NCI-H524 treated with DMSO at 0.1 percent for 48 hours (cell line): ENCODE measurements at regions not wholly inside any gene's neighbourhood (a gene's known extent, or its start where the extent isn't known, plus 50 kb on each side); places are given as distances from the start of the nearest gene placed in this dataset.
"Not testable (repeated sequence)": the region's sequence is repeated elsewhere in the genome, so short reads cannot be mapped to it uniquely, and the experiment has no call there.

Experiments used
- DNase-seq: peaks from one replicate; lab custom pipeline; 2025; lab: John Stamatoyannopoulos, UW

DNA sequence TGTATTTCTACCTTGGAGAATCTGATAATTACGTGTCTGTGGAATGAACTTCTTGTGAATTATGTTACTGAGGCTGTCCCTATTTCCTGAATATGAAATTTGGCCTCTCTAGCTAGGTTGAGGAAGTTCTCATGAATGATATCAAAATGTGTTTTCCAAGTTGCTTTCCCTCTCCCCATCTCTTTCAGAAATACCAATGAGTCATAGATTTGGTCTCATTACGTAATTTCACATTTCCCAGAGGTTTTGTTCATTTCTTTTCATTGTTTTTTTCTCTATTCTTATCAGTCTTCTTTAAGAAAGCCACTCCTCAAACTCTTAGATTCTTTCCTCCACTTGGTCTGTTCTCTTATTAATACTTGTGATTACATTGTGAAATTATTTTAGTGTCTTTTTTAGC, 923.8 kb upstream of the CDH9 start:
- no peak for DNase-seq

DNA sequence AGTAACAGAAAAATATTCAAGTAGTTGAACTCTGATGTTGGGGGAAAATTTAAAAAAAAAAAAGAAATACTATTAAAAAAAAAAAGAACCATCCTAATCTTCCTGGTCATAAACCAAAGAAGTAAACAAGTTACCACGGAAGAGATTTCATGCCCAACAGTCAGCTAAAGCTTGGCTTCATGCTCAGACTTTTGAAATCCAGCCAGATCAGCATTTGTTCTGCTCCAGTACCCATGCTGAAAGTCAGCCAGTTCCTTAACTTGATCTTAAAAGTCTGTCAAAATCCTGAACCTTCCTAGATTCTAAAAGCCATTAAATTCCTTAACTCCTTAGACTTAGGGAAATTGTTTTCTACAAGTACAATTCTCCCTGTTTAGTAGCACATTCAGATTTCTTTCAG, 908.7 kb upstream of the CDH9 start:
- DNase-seq = no peak

DNA sequence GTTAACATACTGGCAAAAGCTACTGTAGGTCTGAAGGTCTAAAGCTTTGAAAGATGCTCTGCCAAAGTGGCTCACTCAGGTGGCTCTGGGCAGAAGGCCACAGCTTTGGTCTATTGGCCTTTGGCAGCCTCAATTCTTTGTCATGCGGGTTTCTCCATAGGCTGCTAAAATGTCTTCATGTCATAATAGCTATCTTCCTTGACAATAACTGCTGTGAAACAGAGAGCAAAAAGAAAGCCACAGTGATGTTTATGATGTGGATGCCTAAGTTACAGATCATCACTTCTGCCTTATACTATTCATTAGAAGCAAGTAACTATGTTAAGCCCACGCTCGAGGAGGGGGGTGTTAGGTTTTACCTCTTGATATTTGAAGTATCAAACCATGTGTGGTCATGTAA, 906.1 kb upstream of the CDH9 start:
- DNase-seq = no peak

DNA sequence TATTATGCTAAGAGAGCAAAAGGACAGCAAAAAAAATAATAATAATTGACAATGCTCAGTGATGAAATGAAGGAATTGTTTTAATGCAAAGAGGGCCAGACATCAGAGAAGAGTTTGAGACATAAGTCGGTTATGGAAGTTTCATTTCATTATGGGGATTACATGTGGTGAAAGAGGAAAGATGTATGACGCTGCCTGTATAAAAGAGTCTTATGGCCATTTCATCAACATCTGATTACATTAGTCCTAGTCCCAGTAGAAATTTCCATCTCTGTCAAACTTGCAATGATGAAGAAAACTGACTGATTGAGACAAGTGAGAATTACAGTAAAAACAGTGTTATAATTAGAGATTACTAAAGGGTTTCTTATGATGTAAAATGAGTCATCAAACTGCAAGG, 900.6 kb upstream of the CDH9 start:
- no peak for DNase-seq

DNA sequence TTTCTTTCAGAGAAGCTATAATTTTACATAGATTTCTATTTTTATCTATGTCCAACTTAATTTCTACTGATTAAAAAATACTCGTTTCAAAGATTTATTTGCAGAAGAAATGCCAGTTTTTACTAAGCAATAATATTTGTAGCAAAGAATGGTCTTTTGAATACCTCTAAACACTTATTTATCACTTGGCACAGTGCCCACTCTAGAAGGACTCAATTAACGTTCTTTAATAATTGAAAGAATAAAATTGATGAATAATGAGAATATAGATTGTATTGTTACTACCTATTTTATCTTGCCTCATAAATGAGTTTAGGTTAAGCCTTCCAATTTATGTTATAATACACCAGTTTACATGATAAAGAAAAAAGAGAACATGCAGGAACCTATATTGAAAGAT, 889.7 kb upstream of the CDH9 start:
- no peak for DNase-seq

DNA sequence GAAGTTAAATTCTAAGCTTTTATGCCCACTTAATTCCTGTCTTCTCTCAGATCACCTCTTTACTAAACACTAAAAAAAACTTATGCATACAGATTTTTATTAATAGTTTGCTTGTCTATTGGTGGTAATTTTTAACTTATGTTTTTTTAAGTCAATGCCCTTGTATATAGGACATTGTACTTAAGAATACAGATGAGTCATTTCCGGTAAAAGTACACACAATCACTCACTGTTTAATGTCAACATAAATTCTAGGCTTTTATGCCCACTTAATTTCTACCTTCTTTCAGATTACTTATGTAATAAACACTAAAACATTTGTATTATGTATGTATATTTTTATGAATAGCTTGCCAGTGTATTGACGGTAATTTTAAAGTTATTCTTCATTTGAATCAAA, 872.8 kb upstream of the CDH9 start:
- no peak for DNase-seq

DNA sequence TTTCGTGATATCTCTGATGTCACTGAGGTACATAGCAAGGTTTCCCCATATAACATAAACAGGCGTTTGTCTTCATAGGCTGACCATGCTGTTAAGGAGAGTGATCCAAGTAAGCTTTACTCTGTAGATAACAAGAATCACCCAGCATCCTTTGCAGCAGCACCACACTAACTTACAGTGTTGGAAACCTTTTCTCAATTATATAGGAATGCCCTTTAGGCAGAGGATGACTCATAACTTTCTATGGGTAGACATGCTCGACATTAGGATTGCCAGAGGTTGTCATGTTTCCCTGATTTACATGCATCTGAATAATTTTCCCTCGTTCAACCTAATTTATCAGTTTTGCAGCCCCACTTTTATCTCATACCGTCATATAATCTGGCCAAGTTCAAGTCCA, 870.0 kb upstream of the CDH9 start:
- DNase-seq = no peak

DNA sequence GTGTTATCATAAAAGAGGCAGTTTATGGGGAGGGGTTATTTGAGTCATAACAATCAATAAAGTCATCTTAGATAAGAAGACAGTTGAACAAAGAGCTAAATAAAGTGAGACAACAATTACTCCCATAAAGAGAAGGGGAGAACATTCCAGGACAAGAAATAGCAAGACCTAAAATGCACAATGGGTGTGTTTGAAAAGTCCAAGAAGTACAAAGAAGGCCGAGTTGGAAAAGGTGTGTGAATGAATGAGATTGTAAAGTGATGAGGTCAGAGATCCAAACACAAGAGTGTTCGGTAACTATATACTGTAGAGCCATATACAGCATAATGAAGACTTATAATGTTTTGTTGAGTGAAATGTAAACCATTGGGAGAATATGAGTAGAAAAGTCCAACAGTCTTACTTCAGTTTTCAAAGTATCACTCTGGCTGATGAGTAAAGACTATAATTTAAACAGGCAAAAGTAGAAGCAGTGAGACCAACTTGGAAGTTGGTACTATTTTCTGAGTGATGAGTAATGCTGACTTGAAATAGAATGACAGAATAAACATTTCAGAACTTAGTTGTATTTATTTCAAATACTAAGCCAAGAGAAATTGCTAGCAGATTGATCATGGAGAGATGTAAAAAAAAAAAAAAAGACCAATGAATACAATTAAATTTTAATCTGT, 868.7 kb upstream of the CDH9 start:
- DNase-seq = no peak

DNA sequence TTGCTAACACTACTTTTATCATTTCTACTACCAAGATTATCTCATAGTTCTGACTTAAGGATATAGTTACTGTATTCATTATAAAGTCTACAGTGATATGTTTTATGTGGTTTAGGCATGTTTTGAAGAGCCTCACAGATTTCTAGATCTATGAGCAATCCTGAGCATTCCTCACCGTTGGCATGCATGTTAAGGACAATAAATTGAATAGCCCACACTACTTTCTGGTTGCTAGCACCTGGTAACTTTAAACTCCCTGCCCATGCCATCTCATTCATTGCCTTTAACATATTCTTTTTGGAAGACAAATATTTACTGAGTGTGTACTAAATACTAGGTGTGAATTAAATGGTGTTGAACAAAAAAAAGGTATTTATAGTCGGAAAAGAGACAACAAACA, 868.1 kb upstream of the CDH9 start:
- no peak for DNase-seq

DNA sequence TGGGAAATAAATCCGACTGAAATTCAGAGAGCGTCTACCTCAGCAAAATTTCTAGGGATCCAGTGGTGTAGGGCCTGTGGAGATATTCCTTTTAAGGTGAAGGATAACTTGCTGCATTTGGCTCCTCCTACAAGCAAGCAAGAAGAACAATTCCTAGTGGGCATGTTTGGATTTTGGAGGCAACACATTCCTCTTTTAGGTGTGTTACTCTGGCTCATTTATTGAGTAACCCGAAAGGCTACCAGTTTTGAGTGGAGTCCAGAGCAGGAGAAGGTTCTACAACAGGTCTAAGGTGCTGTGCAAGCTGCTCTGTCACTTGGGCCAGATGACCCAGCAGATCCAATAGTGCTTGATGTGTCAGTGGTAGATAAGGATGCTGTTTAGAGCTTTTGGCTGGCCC, 862.4 kb upstream of the CDH9 start:
- DNase-seq = no peak

DNA sequence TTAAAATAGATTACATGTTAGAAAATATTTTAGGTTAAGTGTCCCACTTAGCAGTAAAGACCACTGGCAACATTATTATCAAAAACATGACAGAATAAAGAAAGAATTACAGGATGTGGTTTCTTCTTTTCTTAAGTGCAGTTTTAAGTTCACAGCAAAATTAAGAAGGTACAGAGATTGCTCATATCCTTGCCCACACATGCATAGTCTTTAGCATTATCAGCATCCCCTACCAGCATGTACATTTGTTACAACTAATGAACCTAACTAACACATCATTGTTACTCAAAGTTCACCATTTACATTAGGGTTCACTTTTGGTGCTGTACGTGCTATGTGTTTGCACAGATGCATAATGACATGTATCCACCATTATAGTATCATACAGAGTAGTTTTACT, 837.7 kb upstream of the CDH9 start:
- DNase-seq = no peak

DNA sequence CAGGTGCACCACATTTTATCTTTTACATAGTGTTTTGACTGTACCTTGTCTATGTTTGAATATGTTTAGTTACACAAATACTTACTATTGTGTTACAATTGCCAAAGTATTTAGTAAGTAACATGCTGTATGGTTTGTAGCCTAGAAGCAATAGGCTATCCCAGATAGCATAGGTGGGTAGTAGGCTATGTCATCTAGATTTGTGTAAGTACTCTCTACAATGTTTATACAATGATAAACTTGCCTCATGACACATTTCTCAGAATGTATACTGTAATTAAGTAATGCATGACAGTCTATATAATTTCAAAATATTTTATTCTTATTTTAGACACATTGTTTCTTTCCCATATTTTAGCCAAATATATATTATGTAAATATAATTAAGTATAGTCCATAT, 836.8 kb upstream of the CDH9 start:
- DNase-seq = no peak

DNA sequence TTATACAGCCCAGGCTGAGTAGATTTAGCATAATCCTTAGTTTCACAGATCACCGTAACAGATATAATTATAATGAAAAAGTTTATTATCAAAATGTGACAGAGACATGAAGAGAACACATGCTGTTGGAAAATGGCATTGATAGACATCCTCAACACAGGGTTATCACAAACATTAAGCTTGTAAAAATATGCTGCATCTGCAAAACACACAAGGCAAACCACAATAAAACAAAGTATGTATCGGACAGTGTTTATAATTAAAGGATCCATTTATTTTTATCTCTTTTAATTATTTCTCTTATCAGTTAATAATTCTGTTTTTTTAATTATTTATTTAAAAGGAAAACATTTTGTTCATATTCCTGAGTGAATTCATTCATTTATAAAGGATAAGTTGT, 829.9 kb upstream of the CDH9 start:
- no peak for DNase-seq

DNA sequence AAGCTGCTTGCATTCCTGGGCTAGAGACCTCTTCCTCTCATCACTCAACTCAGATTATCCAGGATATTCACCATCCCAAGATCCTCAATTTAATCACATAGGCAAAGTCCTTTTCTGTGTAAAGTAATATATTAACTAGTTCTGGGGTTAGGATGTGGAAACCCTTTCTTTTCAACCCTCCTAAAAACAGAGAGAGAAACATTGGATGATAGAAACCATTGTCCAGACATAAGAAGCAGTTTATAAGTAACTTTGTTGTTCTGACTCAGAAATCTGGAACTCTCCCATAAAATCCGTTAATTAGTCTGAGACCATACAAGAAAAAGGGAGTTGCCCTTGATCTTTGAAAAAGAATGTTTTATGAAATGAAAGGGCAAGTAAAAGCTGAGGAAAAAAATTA, 817.1 kb upstream of the CDH9 start:
- no peak for DNase-seq

DNA sequence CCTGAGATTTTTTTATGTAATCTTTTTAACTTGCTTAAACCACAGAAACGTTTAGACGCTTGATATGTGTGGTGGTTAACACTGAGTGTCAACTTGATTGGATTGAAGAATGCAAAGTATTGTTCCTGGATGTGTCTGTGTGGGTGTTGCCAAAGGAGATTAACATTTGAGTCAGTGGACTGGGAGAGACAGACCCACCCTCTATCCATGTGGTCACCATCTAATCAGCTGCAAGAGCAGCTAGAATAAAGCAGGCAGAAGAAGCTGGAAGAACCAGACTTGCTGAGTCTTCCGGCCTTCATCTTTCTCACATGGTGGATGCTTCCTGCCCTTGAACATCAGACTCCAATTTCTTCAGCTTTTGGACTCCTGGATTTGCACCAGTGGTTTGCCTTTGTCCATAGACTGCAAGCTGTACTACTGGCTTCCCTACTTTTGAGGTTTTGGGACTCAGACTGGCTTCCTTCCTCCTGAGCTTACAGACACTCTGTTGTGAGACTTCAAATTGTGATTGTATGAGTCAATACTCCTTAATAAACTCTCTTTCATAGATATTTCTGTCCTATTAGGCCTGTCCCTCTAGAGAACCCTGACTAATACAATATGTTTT, 816.0 kb upstream of the CDH9 start:
- DNase-seq = no peak

DNA sequence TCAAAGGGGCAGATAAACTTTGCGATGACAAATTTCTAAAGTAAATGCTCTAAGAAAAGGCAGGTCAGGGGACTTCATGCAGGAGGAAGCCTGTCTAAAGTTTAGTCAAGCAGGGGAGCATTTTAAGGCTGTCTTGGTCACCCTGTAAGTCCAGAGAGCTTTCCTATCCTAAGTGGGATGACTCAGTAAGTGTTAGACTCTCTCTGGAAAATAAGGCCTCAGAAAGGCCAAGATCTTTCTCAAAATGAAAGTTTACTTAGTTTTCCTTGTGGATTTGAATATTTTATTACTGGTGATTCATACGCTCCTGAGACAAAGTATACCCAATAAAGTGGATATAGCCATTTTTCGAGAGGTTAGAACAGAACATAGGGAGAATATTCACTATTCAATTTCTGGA, 806.9 kb upstream of the CDH9 start:
- DNase-seq = no peak

DNA sequence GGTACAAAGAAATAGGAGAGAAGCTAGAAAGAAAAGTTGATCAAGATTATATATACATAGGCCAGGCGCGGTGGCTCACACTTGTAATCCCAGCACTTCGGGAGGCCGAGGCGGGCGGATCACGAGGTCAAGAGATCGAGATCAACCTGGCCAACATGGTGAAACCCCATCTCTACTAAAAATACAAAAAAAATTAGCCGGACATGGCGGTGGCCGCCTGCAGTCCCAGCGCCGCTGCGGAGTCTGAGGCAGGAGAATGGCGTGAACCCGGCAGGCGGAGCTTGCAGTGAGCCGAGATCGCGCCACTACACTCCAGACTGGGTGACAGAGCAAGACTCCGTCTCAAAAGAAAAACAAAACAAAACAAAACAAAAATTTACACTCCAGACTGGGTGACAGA, 798.3 kb upstream of the CDH9 start:
- DNase-seq = not testable (repeated sequence)

DNA sequence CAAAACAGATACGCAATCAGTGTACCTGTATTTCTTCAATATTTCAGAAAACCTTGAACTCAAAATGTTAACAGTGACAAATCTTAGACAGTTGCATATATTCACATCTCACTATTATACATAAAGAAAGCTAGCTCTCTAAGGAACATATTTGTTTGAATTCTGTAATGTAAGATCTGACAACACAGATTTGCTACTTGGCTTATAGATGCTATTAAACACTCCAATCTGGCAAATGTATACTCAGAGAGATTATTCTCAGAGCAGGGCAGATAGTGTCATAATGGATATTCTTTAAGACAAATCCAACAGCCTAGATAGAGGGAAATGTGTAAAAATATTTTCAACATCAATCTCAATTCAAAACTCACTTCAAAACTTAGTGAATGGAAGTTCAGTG, 794.5 kb upstream of the CDH9 start:
- no peak for DNase-seq

DNA sequence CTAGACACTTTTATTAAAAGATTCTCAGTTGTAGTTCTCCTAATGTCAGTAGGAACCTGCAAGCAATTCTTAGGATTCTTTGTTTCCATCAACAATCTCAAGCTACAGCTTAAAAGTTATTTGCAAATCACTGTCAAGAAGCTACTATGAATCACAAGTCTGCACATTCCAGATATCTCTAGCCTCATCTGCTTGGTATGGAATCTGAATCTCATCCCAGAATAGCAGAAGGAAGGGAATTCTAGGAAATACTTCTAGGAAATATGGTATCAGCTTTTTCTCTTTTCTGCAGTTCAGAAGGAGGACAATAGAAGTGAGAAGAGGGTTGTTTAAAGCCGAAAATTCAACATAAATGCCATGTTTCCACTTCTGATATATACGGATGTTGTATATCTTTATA, 792.2 kb upstream of the CDH9 start:
- DNase-seq = no peak

DNA sequence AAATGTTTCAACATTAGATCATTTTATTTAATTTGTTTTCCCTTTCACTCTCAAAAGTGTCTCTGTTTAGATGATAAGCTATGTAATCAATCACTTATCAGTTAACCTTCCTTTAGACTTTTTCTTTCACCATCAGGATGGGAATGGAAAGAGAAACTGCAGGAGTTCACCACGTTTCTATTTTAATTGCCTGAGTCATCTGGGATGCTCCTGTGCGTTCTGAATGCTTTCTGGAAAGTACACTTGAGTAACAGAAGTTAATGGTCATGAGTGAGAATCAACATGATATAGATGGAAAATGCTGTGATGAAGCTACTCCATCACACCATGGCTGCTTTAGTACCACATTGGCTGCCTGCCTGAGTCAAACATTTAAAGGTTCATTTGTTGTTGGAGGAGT, 783.3 kb upstream of the CDH9 start:
- no peak for DNase-seq

DNA sequence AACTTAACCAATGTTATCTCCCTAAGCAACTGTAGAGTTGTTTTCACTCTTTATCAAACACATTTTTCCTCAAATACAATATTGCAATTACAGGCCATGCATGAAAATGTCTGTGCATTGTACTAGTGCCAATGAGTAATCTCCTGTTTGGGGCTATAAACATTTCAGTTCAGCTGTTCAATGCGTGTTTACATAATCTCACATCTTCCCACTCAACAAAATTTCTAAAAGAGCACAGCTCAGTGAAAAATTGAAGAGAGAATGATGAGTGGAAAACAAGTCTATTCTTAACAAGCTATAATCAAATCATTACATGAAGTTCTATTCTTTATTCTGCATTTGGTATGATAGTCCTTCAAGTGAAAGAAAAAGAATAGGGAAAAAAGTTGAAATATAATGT, 780.5 kb upstream of the CDH9 start:
- DNase-seq = no peak

DNA sequence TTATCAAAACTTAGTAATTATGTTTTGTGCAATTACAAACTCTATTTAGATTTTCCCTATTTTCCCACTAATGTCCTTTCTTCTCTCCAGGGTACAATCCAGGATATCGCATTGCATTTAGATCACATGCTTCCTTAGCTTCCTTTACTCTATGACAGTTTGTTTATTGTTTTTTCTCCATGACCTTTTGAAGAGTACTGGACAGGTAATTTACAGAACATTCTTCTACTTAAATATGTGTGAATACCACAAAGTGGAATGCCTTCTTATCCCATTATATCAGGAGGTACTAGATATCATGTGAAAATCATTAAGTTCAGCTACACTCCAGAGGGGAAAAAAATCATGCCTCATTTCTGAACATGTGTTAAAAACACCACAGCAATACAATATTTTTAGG, 776.6 kb upstream of the CDH9 start:
- no peak for DNase-seq

DNA sequence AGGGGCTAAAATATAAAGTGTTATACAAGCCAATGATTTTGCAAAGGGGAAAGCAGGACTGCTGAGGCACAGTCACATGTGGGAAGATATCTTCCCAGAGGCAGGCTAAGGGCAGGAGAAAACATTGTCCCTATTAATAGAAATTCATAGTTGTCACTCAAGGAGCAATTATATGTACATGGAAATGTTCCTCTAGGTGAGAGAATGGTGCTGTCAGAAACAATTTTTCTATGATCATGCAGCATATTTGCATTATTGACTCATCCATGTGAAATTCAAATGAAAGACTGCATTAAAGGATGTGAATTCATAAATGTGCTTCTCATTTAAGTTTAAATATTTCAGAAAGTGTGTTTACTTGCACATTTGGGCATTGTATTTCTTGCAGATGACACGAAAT, 775.9 kb upstream of the CDH9 start:
- no peak for DNase-seq

DNA sequence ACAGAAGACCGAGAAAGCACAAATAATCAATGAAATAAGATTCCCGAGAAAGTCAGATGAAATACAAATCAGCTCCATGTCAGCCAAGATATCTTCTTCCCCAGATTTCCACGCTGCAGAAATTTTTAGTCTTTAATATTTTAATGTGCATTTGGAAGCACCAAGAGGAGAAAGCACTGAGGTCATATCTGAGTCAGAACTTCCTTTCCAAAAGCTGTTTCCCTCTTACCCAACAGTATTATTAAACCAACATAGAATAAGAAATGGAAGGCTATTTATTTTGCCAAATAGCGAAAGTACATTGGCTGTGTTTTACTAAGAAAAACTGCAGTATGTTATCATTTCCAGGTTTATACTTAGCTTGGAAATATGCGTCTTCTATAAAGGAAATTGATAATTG, 772.1 kb upstream of the CDH9 start:
- no peak for DNase-seq

DNA sequence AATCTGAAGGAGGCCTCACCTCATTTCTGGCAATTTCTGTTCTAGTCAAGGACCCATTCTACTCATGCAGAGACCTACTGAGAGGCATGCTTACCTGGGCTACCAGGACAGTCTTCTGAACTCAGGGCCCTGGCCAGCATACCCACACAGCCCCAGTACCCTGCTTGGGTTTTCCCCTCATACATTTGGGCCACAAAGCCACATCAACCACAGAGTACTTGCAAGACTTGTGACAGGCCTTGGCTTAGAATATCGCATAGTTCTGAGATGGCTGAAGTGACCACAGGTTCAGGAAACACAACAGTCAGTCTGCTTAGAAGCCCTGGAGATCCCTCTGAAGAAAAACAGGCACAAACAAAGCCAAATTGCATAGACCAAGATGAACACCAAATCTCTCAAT, 758.8 kb upstream of the CDH9 start:
- no peak for DNase-seq
